ENCODE measurements at regions not wholly inside any gene's neighbourhood (a gene's known extent, or its start where the extent isn't known, plus 50 kb on each side); places are given as distances from the start of the nearest gene placed in this dataset.

GRCh38 chr2:192591617-192592016 lies 396.9 kb upstream of the TMEFF2 start:
- TF ChIP-seq ETV6 (conservative IDR thresholded peaks at IDR 0.05 in 1 of 2, IDR thresholded peaks at IDR 0.05 in 1 of 2; ENCODE audit: borderline replicate concordance in 1 of 2, low read depth in 1 of 2) (no peak), CHD4 (IDR thresholded peaks at IDR 0.05) (no peak), CTCF (IDR thresholded peaks at IDR 0.05 in 2 of 3, conservative IDR thresholded peaks at IDR 0.05 in 1 of 3; ENCODE audit: control insufficient read depth in 2 of 3, extremely low read depth in 1 of 3, insufficient read depth in 1 of 3, low read depth in 3 of 3, low read length in 3 of 3) (no peak), MYC (IDR thresholded peaks at IDR 0.05; ENCODE audit: insufficient read depth, insufficient read length, insufficient replicate concordance, low read length, severe bottlenecking) (no peak), ZNF217 (IDR thresholded peaks at IDR 0.05) (no peak), POLR2AphosphoS5 (IDR thresholded peaks at IDR 0.05; ENCODE audit: low read length) (no peak), EZH2 (IDR thresholded peaks at IDR 0.05; ENCODE audit: borderline replicate concordance, control insufficient read depth, low read depth, low read length) (no peak), PAX8 (IDR thresholded peaks at IDR 0.05) (no peak), SRF (IDR thresholded peaks at IDR 0.05; ENCODE audit: low read depth in 2 of 2, low read length in 2 of 2) (no peak), USF1 (IDR thresholded peaks at IDR 0.05; ENCODE audit: borderline replicate concordance, extremely low read length, insufficient read depth, low read depth, low read length) (no peak), BHLHE40 (IDR thresholded peaks at IDR 0.05; ENCODE audit: borderline replicate concordance in 1 of 2, low read depth in 2 of 2, low read length in 1 of 2) (no peak)

All from GM12878 (cell line).